GM12878 (cell line): ENCODE measurements at regions not wholly inside any gene's neighbourhood (a gene's known extent, or its start where the extent isn't known, plus 50 kb on each side); places are given as distances from the start of the nearest gene placed in this dataset.

Experiments used
- ATAC-seq: fragments of 200-7000 bp; cut with Tn5 transposase; 3 replicates; pipeline ENCODE4 v1.9.1; 2020; ENCODE audit warnings: mild to moderate bottlenecking, moderate library complexity
- BruUV-seq: library from RNA; stranded (reverse); fragments of 400-500 nt; replicated peaks from 2 replicates; lab custom pipeline; 2021; lab: Mats Ljungman, UMichigan
- CTCF ChIA-PET: fragments of 300-600 bp; sonication (Branson Sonifier 250); formaldehyde crosslinking; extraction: SDS; loops from one replicate; lab custom pipeline; 2021; ENCODE audit warnings: inconsistent platforms; lab: Yijun Ruan, JAX
- POLR2A ChIA-PET: fragments of 350-600 bp; formaldehyde crosslinking; extraction: SDS; loops from one replicate; lab custom pipeline; 2021; ENCODE audit warnings: inconsistent platforms; lab: Charles Lee
- RAD21 ChIA-PET: fragments of 300-600 bp; sonication (Branson Sonifier 250); formaldehyde crosslinking; loops from one replicate; lab custom pipeline; 2023; ENCODE audit warnings: antibody characterized with exemption; ENCODE audit not compliant: unreplicated experiment; lab: Charles Lee
- SMC1A ChIA-PET: fragments of 300-600 bp; sonication (Branson Sonifier 250); formaldehyde crosslinking; loops from one replicate; lab custom pipeline; 2023; ENCODE audit not compliant: unreplicated experiment, uncharacterized antibody; lab: Charles Lee
- DNase-seq: peaks from one replicate; pipeline ENCODE4 v3.0.0-alpha.2; 2011; ENCODE audit warnings: low read depth, low spot score
- FAIRE-seq: peaks from 3 replicates; lab custom pipeline; 2011; peaks lifted over from hg19 to GRCh38; lab: Jason Lieb, UNC
- H2AFZ ChIP-seq: 2 replicates; pipeline ENCODE4 v1.6.0; 2011; ENCODE audit warnings: low read depth, low read length, control low read depth; ENCODE audit not compliant: control insufficient read depth
- H3K27ac ChIP-seq: 2 replicates; pipeline ENCODE4 v1.5.1; 2011; ENCODE audit warnings: control low read depth; ENCODE audit not compliant: control insufficient read depth, insufficient read depth
- H3K27me3 ChIP-seq, 2 experiments: replicated peaks in 1 of 2; 2 replicates each; pipeline versions ENCODE4 v1.6.0 to v1.6.1; 2011; ENCODE audit warnings: low read length in 1 of 2; ENCODE audit not compliant: control insufficient read depth in 2 of 2, insufficient read depth in 2 of 2
- H3K36me3 ChIP-seq, 2 experiments: 2 replicates each; pipeline ENCODE4 v1.5.1; 2011; ENCODE audit warnings: low read length in 1 of 2; ENCODE audit not compliant: control insufficient read depth in 2 of 2, insufficient read depth in 2 of 2
- H3K4me1 ChIP-seq: 2 replicates; pipeline ENCODE4 v1.6.1; 2011; ENCODE audit warnings: mild to moderate bottlenecking, low read length, moderate library complexity, mixed read lengths; ENCODE audit not compliant: control insufficient read depth, insufficient read depth
- H3K4me2 ChIP-seq: 2 replicates; pipeline ENCODE4 v1.6.0; 2011; ENCODE audit warnings: control low read depth; ENCODE audit not compliant: control insufficient read depth, insufficient read depth
- H3K4me3 ChIP-seq: fragments of 200-600 bp; sonication (generic); 2 replicates; pipeline ENCODE4 v1.5.1; 2016
- H3K79me2 ChIP-seq: 2 replicates; pipeline ENCODE4 v1.6.0; 2011; ENCODE audit warnings: low read length; ENCODE audit not compliant: control insufficient read depth, insufficient read depth
- H3K9ac ChIP-seq: 2 replicates; pipeline ENCODE4 v1.8.0; 2011; ENCODE audit warnings: low read length, control low read depth, mixed read lengths; ENCODE audit not compliant: control insufficient read depth, insufficient read depth
- H3K9me3 ChIP-seq: replicated peaks from 3 replicates; pipeline ENCODE4 v1.5.1; 2011; ENCODE audit warnings: mild to moderate bottlenecking, low read length; ENCODE audit not compliant: control insufficient read depth, insufficient read depth
- H4K20me1 ChIP-seq: 2 replicates; pipeline ENCODE4 v1.6.0; 2011; ENCODE audit not compliant: control insufficient read depth, insufficient read depth
- CREB1 ChIP-seq: IDR thresholded peaks from 2 replicates; pipeline ENCODE4 v1.6.1; 2012; ENCODE audit warnings: low read depth, mild to moderate bottlenecking, inconsistent platforms
- CUX1 ChIP-seq: IDR thresholded peaks from 2 replicates; pipeline ENCODE4 v1.6.1; 2012; ENCODE audit warnings: improper control_type of control experiment, low read depth, low read length; ENCODE audit not compliant: insufficient replicate concordance
- ELK1 ChIP-seq: IDR thresholded peaks from 2 replicates; pipeline ENCODE4 v1.6.1; 2012; ENCODE audit warnings: low read depth, low read length, improper control_type of control experiment
- FOXM1 ChIP-seq: IDR thresholded peaks from 2 replicates; pipeline ENCODE4 v1.6.1; 2012; ENCODE audit warnings: low read depth, mild to moderate bottlenecking, inconsistent platforms, low read length, moderate library complexity
- HDAC2 ChIP-seq: fragments of 200-600 bp; sonication (generic); IDR thresholded peaks from 2 replicates; pipeline ENCODE4 v1.6.1; 2017
- HSF1 ChIP-seq: fragments of 150-350 bp; IDR thresholded peaks from 2 replicates; pipeline ENCODE4 v1.6.1; 2014; ENCODE audit warnings: mild to moderate bottlenecking, low read depth, low read length
- NFYB ChIP-seq: IDR thresholded peaks from 2 replicates; pipeline ENCODE4 v1.6.1; 2011; ENCODE audit warnings: low read depth, mild to moderate bottlenecking, low read length, improper control_type of control experiment, moderate library complexity; ENCODE audit not compliant: insufficient read depth
- PKNOX1 ChIP-seq: fragments of 450-650 bp; IDR thresholded peaks from 2 replicates; pipeline ENCODE4 v1.6.1; 2016; ENCODE audit warnings: mild to moderate bottlenecking
- RAD51 ChIP-seq: fragments of 450-650 bp; IDR thresholded peaks from 2 replicates; pipeline ENCODE4 v1.6.1; 2016; ENCODE audit warnings: moderate library complexity, mild to moderate bottlenecking, inconsistent platforms
- RB1 ChIP-seq: fragments of 450-650 bp; formaldehyde crosslinking; IDR thresholded peaks from 2 replicates; pipeline ENCODE4 v1.6.1; 2017; ENCODE audit warnings: mild to moderate bottlenecking, borderline replicate concordance
- STAT3 ChIP-seq: IDR thresholded peaks from 2 replicates; pipeline ENCODE4 v1.6.1; 2011; ENCODE audit warnings: low read depth, low read length, improper control_type of control experiment
- ZNF687 ChIP-seq: fragments of 450-650 bp; IDR thresholded peaks from 2 replicates; pipeline ENCODE4 v1.6.1; 2017; ENCODE audit warnings: mild to moderate bottlenecking, moderate library complexity
- WGBS: methylation state at CpG from one replicate; pipeline ENCODE4 v1.1.6; 2016; ENCODE audit warnings: low lambda C conversion rate; ENCODE audit not compliant: insufficient replicate concordance, insufficient coverage; ENCODE audit errors: missing lambda C conversion rate; 5-methylcytosine and 5-hydroxymethylcytosine counted together
- in situ Hi-C: fragments of 300-500 bp; cut with MboI; formaldehyde crosslinking; loops from 9 replicates; pipeline ENCODE4 v1.14.3; 2018; ENCODE audit warnings: mixed read lengths
- intact Hi-C: fragments of 100-400 bp; cut with micrococcal nuclease; formaldehyde crosslinking; loops from one replicate; pipeline ENCODE4 v1.14.2; 2022; ENCODE audit not compliant: unreplicated experiment

- Histone ChIP-seq H3K9me3 (no peaks in the 10 kb centered on the region; the same call in 2 of the 3 replicates), H3K27me3 (no peaks in the 10 kb centered on the region), H3K36me3 (no peaks in the 10 kb centered on the region), H3K4me3 (no peak overlapping the region), H3K4me1 (no peaks in the 10 kb centered on the region), H3K4me2 (no peak overlapping the region), H3K9ac (no peak overlapping the region), H3K79me2 (no peaks in the 10 kb centered on the region), H4K20me1 (no peaks in the 10 kb centered on the region), H2AFZ (no peak overlapping the region), H3K27ac (no peak overlapping the region)
- RAD21 ChIA-PET: no interaction called here
- DNase-seq (no peak), FAIRE-seq (no peak), ATAC-seq (no peak)
- in situ Hi-C loops (no loop called here), intact Hi-C loops (no loop called here)
- WGBS: no CpG with 5 or more reads among the region's 11 CpGs
- CTCF ChIA-PET: no interaction called here
- no TSS peak for BruUV-seq
- SMC1A ChIA-PET: no interaction called here
- POLR2A ChIA-PET: no interaction called here
- no peak for TF ChIP-seq STAT3
- no peak for TF ChIP-seq ELK1
- TF ChIP-seq PKNOX1: no peak
- no peak for TF ChIP-seq CREB1
- TF ChIP-seq RAD51: no peak
- no peak for TF ChIP-seq RB1
- TF ChIP-seq HSF1: no peak
- TF ChIP-seq NFYB: no peak
- no peak for TF ChIP-seq CUX1
- no peak for TF ChIP-seq FOXM1
- no peak for TF ChIP-seq ZNF687
- no peak for TF ChIP-seq HDAC2
These were observed 228.5 kb upstream of the AJAP1 start for GRCh38 chr1:4425892-4426291.
